Liver (tissue), 8 donors: ENCODE measurements at regions not wholly inside any gene's neighbourhood (a gene's known extent, or its start where the extent isn't known, plus 50 kb on each side); places are given as distances from the start of the nearest gene placed in this dataset.

Experiments used
- DNase-seq: peaks from one replicate; pipeline ENCODE4 v3.0.0-alpha.2; 2017; ENCODE audit warnings: low spot score
- H3K27ac ChIP-seq, 2 donors: one replicate each; pipeline ENCODE4 v1.7.0; 2013; ENCODE audit warnings: inconsistent platforms in 2 of 2, low read length in 2 of 2, control low read depth in 1 of 2, low read depth in 1 of 2, mild to moderate bottlenecking in 1 of 2
- H3K27me3 ChIP-seq, 4 donors: one replicate each; pipeline versions ENCODE4 v1.6.1 to v1.7.0; 2013; ENCODE audit warnings: low read length in 3 of 4, inconsistent platforms in 1 of 4, mild to moderate bottlenecking in 1 of 4, moderate library complexity in 1 of 4; ENCODE audit not compliant: control insufficient read depth in 4 of 4, insufficient read depth in 4 of 4
- H3K36me3 ChIP-seq, 4 donors: one replicate each; pipeline versions ENCODE4 v1.6.1 to v1.7.0; 2013; ENCODE audit warnings: low read length in 3 of 4, mild to moderate bottlenecking in 3 of 4, low read depth in 1 of 4, moderate library complexity in 1 of 4; ENCODE audit not compliant: control insufficient read depth in 4 of 4, insufficient read depth in 3 of 4
- H3K4me1 ChIP-seq, 4 donors: one replicate each; pipeline versions ENCODE4 v1.6.1 to v1.7.0; 2013; ENCODE audit warnings: low read length in 3 of 4, mild to moderate bottlenecking in 3 of 4, moderate library complexity in 1 of 4; ENCODE audit not compliant: control insufficient read depth in 4 of 4, insufficient read depth in 4 of 4
- H3K4me3 ChIP-seq, 3 donors: one replicate each; pipeline versions ENCODE4 v1.6.1 to v1.7.0; 2013; ENCODE audit warnings: low read length in 3 of 3, control low read depth in 1 of 3, low read depth in 1 of 3, mild to moderate bottlenecking in 1 of 3
- H3K9ac ChIP-seq, 2 donors: one replicate each; pipeline ENCODE4 v1.7.0; 2013; ENCODE audit warnings: low read length in 2 of 2, mild to moderate bottlenecking in 2 of 2, moderate library complexity in 2 of 2, control low read depth in 1 of 2, low read depth in 1 of 2
- H3K9me3 ChIP-seq, 4 donors: one replicate each; pipeline versions ENCODE4 v1.6.1 to v1.7.0; 2013; ENCODE audit warnings: low read length in 3 of 4; ENCODE audit not compliant: control insufficient read depth in 4 of 4
- EGR1 ChIP-seq, 2 donors: IDR thresholded peaks; 2 replicates each; pipeline ENCODE4 v1.6.1; 2016 to 2018; ENCODE audit warnings: antibody characterized with exemption in 2 of 2, low read depth in 2 of 2
- FOXA1 ChIP-seq: IDR thresholded peaks from 2 replicates; pipeline ENCODE4 v1.6.1; 2016; ENCODE audit warnings: antibody characterized with exemption
- FOXA2 ChIP-seq: IDR thresholded peaks from 2 replicates; pipeline ENCODE4 v1.6.1; 2016; ENCODE audit warnings: antibody characterized with exemption
- GABPA ChIP-seq, 2 donors: IDR thresholded peaks in 1 of 2; conservative IDR thresholded peaks in 1 of 2; 2 replicates each; pipeline ENCODE4 v1.6.1; 2016; ENCODE audit warnings: antibody characterized with exemption in 2 of 2, mild to moderate bottlenecking in 1 of 2, moderate library complexity in 1 of 2
- HNF4A ChIP-seq, 2 donors: conservative IDR thresholded peaks; 2 replicates each; pipeline ENCODE4 v1.6.1; 2016; ENCODE audit warnings: antibody characterized with exemption in 2 of 2, mild to moderate bottlenecking in 2 of 2
- HNF4G ChIP-seq: IDR thresholded peaks from 2 replicates; pipeline ENCODE4 v1.6.1; 2016; ENCODE audit warnings: antibody characterized with exemption
- JUND ChIP-seq, 2 donors: IDR thresholded peaks; 2 replicates each; pipeline ENCODE4 v1.6.1; 2016; ENCODE audit warnings: antibody characterized with exemption in 2 of 2
- NR2F2 ChIP-seq: IDR thresholded peaks from 2 replicates; pipeline ENCODE4 v1.6.1; 2016; ENCODE audit warnings: antibody characterized with exemption
- RAD21 ChIP-seq, 2 donors: IDR thresholded peaks; 2 replicates each; pipeline ENCODE4 v1.6.1; 2016; ENCODE audit warnings: antibody characterized with exemption in 2 of 2, mild to moderate bottlenecking in 2 of 2
- RXRA ChIP-seq, 2 donors: IDR thresholded peaks; 2 replicates each; pipeline ENCODE4 v1.6.1; 2017 to 2018; ENCODE audit warnings: antibody characterized with exemption in 2 of 2, mild to moderate bottlenecking in 1 of 2
- SP1 ChIP-seq: IDR thresholded peaks from 2 replicates; pipeline ENCODE4 v1.6.1; 2018; ENCODE audit warnings: antibody characterized with exemption, mild to moderate bottlenecking
- TAF1 ChIP-seq: conservative IDR thresholded peaks from 2 replicates; pipeline ENCODE4 v1.6.1; 2016; ENCODE audit warnings: antibody characterized with exemption, mild to moderate bottlenecking
- YY1 ChIP-seq: IDR thresholded peaks from 2 replicates; pipeline ENCODE4 v1.6.1; 2016; ENCODE audit warnings: antibody characterized with exemption, mild to moderate bottlenecking
- WGBS: extraction: QIAGEN DNeasy Blood & Tissue Kit; methylation state at CpG from one replicate; pipeline ENCODE4 v1.1.7; 2013; 5-methylcytosine and 5-hydroxymethylcytosine counted together
- TF ChIP-seq, protein P1 (sequence below): fragments of 150-350 bp; IDR thresholded peaks from 2 replicates; pipeline ENCODE4 v1.5.1; 2017; ENCODE audit warnings: improper control_type of control experiment, low read depth, low read length; ENCODE audit not compliant: missing input control
- TF ChIP-seq, protein P2 (sequence below): IDR thresholded peaks from 2 replicates; pipeline ENCODE4 v1.6.1; 2016; ENCODE audit warnings: antibody characterized with exemption
- TF ChIP-seq, protein P3 (sequence below): IDR thresholded peaks from 2 replicates; pipeline ENCODE4 v1.6.1; 2016; ENCODE audit warnings: antibody characterized with exemption, mild to moderate bottlenecking
- TF ChIP-seq, protein P4 (sequence below): IDR thresholded peaks from 2 replicates; pipeline ENCODE4 v1.6.1; 2016; ENCODE audit warnings: antibody characterized with exemption
- TF ChIP-seq, protein P5 (sequence below): IDR thresholded peaks from 2 replicates; pipeline ENCODE4 v1.6.1; 2016; ENCODE audit warnings: antibody characterized with exemption
- donor health status: healthy.
- donor health status: healthy.
- donor health status: healthy.
- donor health status: healthy.
- donor health status: healthy.

DNA sequence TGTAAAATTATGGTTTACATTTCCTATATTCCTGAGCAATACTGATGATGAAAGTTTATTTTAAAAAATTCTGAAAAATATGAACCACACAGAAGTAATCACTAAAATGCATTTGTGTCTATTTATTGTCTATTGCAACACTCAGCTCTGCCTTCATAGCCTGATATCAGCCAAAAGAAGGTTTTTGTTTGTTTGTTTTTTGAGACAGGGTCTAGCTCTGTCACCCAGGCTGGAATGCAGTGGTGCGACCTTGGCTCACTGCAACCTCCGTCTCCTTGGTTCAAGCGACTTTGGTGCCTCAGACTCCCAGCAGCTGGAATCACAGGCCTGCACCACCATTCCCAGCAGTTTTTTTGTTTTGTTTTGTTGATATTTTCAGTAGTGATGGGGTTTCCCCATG is 1560.2 kb downstream of the SI start:
- Histone ChIP-seq H3K27ac (no peak overlapping the region), H3K9me3 (no peaks in the 10 kb centered on the region), H3K9ac (no peak overlapping the region), H3K36me3 (no peaks in the 10 kb centered on the region), H3K4me3 (no peak overlapping the region), H3K27me3 (no peaks in the 10 kb centered on the region), H3K4me1 (no peaks in the 10 kb centered on the region)
- 76% methylated on average over 3 of the region's 3 CpGs for WGBS
- TF ChIP-seq RAD21 (IDR thresholded peaks at IDR 0.05) (no peak), HNF4G (no peak), RXRA (IDR thresholded peaks at IDR 0.05) (no peak), HNF4A (conservative IDR thresholded peaks at IDR 0.05) (no peak), FOXA1 (no peak), NR2F2 (no peak), GABPA (IDR thresholded peaks at IDR 0.05 in 1 of 2, conservative IDR thresholded peaks at IDR 0.05 in 1 of 2) (no peak), JUND (IDR thresholded peaks at IDR 0.05) (no peak), EGR1 (IDR thresholded peaks at IDR 0.05; ENCODE audit: low read depth in 2 of 2) (no peak), TAF1 (no peak), FOXA2 (no peak)
- TF ChIP-seq, protein P1, sequence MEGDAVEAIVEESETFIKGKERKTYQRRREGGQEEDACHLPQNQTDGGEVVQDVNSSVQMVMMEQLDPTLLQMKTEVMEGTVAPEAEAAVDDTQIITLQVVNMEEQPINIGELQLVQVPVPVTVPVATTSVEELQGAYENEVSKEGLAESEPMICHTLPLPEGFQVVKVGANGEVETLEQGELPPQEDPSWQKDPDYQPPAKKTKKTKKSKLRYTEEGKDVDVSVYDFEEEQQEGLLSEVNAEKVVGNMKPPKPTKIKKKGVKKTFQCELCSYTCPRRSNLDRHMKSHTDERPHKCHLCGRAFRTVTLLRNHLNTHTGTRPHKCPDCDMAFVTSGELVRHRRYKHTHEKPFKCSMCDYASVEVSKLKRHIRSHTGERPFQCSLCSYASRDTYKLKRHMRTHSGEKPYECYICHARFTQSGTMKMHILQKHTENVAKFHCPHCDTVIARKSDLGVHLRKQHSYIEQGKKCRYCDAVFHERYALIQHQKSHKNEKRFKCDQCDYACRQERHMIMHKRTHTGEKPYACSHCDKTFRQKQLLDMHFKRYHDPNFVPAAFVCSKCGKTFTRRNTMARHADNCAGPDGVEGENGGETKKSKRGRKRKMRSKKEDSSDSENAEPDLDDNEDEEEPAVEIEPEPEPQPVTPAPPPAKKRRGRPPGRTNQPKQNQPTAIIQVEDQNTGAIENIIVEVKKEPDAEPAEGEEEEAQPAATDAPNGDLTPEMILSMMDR = no peak
- TF ChIP-seq, protein P2, sequence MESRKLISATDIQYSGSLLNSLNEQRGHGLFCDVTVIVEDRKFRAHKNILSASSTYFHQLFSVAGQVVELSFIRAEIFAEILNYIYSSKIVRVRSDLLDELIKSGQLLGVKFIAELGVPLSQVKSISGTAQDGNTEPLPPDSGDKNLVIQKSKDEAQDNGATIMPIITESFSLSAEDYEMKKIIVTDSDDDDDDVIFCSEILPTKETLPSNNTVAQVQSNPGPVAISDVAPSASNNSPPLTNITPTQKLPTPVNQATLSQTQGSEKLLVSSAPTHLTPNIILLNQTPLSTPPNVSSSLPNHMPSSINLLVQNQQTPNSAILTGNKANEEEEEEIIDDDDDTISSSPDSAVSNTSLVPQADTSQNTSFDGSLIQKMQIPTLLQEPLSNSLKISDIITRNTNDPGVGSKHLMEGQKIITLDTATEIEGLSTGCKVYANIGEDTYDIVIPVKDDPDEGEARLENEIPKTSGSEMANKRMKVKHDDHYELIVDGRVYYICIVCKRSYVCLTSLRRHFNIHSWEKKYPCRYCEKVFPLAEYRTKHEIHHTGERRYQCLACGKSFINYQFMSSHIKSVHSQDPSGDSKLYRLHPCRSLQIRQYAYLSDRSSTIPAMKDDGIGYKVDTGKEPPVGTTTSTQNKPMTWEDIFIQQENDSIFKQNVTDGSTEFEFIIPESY = no peak
- TF ChIP-seq, protein P3, sequence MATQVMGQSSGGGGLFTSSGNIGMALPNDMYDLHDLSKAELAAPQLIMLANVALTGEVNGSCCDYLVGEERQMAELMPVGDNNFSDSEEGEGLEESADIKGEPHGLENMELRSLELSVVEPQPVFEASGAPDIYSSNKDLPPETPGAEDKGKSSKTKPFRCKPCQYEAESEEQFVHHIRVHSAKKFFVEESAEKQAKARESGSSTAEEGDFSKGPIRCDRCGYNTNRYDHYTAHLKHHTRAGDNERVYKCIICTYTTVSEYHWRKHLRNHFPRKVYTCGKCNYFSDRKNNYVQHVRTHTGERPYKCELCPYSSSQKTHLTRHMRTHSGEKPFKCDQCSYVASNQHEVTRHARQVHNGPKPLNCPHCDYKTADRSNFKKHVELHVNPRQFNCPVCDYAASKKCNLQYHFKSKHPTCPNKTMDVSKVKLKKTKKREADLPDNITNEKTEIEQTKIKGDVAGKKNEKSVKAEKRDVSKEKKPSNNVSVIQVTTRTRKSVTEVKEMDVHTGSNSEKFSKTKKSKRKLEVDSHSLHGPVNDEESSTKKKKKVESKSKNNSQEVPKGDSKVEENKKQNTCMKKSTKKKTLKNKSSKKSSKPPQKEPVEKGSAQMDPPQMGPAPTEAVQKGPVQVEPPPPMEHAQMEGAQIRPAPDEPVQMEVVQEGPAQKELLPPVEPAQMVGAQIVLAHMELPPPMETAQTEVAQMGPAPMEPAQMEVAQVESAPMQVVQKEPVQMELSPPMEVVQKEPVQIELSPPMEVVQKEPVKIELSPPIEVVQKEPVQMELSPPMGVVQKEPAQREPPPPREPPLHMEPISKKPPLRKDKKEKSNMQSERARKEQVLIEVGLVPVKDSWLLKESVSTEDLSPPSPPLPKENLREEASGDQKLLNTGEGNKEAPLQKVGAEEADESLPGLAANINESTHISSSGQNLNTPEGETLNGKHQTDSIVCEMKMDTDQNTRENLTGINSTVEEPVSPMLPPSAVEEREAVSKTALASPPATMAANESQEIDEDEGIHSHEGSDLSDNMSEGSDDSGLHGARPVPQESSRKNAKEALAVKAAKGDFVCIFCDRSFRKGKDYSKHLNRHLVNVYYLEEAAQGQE = no peak
- TF ChIP-seq, protein P4, sequence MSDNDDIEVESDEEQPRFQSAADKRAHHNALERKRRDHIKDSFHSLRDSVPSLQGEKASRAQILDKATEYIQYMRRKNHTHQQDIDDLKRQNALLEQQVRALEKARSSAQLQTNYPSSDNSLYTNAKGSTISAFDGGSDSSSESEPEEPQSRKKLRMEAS = no peak
- TF ChIP-seq, protein P5, sequence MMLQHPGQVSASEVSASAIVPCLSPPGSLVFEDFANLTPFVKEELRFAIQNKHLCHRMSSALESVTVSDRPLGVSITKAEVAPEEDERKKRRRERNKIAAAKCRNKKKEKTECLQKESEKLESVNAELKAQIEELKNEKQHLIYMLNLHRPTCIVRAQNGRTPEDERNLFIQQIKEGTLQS = no peak
- DNase-seq = no peak

DNA sequence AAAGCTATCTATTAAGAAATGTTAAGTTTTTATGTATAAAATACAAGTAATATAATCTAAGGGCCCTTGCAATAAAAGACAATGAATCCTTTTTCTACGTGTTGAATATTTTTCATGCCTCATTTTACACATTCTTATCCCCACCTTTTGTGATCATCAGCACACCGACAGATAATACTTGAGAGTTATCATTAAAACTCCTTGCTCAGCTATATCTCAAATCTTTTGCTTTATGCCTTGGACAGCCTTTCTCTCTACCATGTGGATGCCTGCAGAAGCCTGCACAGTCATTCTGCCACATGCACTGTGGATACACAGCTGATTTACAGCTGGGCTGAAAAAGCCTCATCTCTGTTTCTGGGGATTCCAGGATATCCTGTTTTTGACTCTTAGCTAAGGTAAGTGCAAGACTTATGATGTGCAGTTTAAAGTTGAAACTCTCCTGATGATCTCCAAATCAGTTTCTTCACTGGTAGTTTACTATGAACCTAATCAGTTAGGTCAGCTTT is 1565.1 kb downstream of the SI start:
- Histone ChIP-seq H3K4me3 (no peak overlapping the region), H3K27ac (no peak overlapping the region), H3K27me3 (no peaks in the 10 kb centered on the region), H3K9ac (no peak overlapping the region), H3K36me3 (no peaks in the 10 kb centered on the region), H3K9me3 (no peaks in the 10 kb centered on the region), H3K4me1 (no peaks in the 10 kb centered on the region)
- DNase-seq = no peak
- WGBS = 58% methylated on average over 2 of the region's 2 CpGs
- no peak for TF ChIP-seq RAD21 (IDR thresholded peaks at IDR 0.05)
- TF ChIP-seq SP1 = no peak
- TF ChIP-seq YY1 = no peak
- TF ChIP-seq RXRA (IDR thresholded peaks at IDR 0.05) = no peak
- no peak for TF ChIP-seq JUND (IDR thresholded peaks at IDR 0.05)
- TF ChIP-seq, protein P1 = no peak
- TF ChIP-seq NR2F2 = no peak
- no peak for TF ChIP-seq FOXA2
- TF ChIP-seq HNF4G = no peak
- TF ChIP-seq, protein P4 = no peak
- TF ChIP-seq, protein P3 = no peak
- no peak for TF ChIP-seq EGR1 (IDR thresholded peaks at IDR 0.05; ENCODE audit: low read depth in 2 of 2)
